C4-2B (cell line): ENCODE measurements at regions not wholly inside any gene's neighbourhood (a gene's known extent, or its start where the extent isn't known, plus 50 kb on each side); places are given as distances from the start of the nearest gene placed in this dataset.

ENCODE experiments used
- H3K27ac ChIP-seq: fragments of 450-650 bp; 2 replicates; pipeline ENCODE4 v1.5.1; 2017
- ZFX ChIP-seq: fragments of 450-650 bp; IDR thresholded peaks from 2 replicates; pipeline ENCODE4 v1.6.1; 2017
- TF ChIP-seq, protein P1 (sequence below): fragments of 450-650 bp; conservative IDR thresholded peaks from 2 replicates; pipeline ENCODE4 v1.5.1; 2017; ENCODE audit warnings: mild to moderate bottlenecking

DNA sequence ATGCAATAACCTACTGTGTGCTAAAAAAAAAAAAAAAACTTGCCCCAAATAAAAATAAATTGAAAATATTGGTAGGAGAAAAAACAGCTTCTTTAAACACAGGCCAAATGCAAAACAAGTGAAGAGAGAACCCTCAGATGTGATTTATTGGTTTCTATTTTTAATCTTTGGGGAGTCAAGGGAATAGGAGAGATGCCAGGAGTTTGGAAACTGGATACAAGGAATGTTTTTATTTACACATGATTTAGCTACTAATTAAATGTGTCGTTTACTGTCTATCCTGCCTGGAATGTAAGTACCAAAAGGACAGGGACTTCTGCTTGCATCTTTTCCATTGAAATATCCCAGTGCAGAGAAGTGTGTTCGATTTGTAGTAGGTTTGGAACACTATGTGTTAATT is 810.7 kb downstream of the MAFB start:
- TF ChIP-seq ZFX = no peak
- TF ChIP-seq, protein P1, sequence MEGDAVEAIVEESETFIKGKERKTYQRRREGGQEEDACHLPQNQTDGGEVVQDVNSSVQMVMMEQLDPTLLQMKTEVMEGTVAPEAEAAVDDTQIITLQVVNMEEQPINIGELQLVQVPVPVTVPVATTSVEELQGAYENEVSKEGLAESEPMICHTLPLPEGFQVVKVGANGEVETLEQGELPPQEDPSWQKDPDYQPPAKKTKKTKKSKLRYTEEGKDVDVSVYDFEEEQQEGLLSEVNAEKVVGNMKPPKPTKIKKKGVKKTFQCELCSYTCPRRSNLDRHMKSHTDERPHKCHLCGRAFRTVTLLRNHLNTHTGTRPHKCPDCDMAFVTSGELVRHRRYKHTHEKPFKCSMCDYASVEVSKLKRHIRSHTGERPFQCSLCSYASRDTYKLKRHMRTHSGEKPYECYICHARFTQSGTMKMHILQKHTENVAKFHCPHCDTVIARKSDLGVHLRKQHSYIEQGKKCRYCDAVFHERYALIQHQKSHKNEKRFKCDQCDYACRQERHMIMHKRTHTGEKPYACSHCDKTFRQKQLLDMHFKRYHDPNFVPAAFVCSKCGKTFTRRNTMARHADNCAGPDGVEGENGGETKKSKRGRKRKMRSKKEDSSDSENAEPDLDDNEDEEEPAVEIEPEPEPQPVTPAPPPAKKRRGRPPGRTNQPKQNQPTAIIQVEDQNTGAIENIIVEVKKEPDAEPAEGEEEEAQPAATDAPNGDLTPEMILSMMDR = no peak
- H3K27ac ChIP-seq = no peak overlapping the region

DNA sequence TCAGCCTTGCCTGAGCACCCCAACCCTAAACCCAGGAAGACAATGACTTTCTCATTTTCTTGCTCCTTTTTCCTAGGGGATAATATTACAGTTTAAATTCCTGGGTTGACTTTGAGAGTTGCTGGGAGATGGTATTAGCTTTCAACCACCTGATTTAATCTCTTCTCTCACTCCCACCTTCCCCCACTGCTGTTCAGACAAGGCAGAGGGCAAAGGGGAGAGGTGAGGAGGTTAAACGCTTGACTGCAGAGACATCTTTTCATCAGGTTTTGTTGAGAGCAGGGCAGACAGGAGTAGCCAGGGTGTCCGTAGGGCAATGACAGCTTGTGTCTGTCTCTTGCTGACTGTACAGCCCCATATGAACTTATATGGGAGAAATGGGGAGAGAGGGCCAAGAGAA is 811.2 kb downstream of the MAFB start:
- TF ChIP-seq, protein P1 = no peak
- no peak for TF ChIP-seq ZFX
- H3K27ac ChIP-seq = no peak overlapping the region

DNA sequence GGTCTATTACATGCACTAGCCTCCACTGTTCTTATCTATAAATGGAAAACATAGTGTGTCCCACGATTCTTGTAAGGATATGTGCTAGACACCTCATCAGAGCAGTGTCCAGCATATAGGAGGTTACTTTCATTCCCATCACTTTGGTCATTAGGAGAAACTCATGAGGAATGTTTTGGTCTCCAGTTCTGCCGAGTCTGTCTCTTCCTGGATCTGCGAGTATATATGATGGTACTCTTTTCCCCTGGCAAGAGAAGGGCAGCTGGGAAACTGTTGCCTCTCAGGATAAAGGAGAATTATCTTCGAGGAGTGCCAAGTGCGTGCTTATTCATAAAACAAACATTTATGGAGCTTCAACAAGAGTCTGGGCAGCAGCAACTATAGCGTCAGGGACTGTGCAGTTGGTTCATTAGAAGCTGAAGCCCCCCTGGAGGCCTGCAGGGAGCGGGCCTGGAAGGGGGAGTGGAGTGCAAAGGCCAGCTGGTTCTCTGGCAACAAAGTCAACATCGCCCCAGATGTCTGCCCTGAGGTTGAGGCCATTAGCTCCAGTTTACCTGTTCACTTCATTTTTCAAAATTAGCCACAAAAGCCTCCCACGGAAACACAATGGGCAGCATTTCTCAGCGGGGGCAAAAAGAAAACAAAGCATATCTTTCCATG is 811.9 kb downstream of the MAFB start:
- no peak for TF ChIP-seq ZFX
- TF ChIP-seq, protein P1 = no peak
- H3K27ac ChIP-seq = no peak overlapping the region

DNA sequence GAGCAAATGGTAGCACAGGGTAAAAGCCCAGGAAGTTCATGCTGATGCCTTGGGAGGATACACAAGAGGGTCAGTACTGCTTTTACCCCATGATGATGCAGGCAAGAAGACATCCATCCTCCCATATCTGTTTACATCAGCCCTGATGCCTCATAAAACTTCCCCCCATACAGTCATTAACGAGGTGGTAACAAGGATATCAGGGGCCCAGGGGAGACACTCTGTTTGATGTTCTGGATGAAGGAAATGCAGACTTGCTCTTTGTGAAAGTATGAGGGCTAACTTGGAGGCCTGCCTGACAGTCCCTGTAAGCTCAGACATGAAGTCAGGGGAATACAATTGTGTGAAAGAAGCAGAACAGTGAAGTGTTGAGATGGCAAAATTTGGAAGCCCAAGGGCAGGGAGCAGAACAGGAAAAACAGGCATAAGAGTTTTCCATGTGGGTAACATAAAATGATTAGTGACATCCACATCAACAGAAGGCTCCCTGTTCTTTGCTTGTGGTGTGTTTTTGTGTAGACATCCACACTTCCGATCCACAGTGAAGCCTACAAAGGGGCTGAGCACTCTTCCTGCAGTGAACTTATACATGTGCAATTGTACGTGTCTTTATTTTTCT is 813.4 kb downstream of the MAFB start:
- TF ChIP-seq, protein P1 = no peak
- TF ChIP-seq ZFX = no peak

DNA sequence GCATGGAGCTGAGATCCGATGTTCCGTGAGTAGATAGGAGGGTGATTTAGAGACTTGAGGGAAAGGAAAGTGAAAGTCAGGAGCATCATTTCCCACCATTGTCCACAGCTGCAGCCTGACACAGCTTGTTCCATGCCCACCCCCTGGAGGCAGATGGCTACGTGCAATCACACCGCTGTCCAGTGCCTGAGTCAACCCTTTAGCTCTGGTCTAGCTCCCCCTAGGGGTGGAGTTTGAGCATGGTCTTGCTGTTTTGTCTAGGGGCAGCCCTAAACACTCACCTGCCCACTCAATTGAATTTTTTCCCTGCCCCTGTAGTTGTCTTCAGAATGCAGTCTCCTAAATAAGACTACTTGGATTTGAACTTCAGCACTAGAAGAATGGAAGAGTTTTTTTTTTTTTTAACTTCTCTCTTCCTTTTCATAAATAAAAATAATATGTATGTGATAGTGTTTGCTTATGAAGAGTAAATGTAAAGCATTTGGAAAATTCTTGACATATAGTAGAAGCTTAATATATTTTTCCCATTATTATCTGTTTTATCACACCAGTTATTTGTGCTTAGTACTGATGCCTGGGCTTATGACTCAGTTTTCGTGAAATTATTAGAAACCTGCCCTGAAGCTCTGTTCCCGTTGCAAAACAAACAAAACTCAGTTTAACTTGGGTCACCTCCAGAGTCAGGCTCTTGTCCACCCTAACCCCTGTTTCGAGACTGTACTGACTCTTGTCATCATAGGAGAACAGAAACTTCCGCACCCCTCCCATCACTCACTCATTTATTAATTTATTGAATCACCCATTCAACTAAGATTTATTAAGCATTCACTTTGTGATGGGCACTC is 814.8 kb downstream of the MAFB start:
- H3K27ac ChIP-seq = no peak overlapping the region
- TF ChIP-seq, protein P1 = peak; percentile 95
- TF ChIP-seq ZFX = no peak

More for the DNA sequence above, 813.4 kb downstream of the MAFB start:
- no peak overlapping the region for H3K27ac ChIP-seq

DNA sequence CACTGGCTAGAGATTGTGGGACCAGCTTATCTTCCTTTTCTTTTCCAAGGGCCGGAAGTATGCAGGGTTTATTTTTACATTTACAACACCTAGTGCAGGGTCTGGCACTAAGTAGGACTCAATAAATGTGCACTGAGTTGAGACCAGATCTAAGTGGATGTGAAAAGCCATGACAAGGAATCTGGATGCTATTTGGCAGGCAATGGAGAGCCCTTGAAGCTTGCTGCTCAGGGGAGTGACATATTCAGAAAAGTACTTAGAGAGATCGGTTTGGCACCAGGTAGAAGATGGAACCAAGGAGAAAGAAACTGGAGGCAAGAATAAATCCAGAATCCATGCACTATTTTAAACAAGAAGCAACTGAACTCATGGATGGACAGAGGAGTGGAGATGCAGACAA is 815.8 kb downstream of the MAFB start:
- no peak overlapping the region for H3K27ac ChIP-seq
- TF ChIP-seq, protein P1 = no peak
- TF ChIP-seq ZFX = no peak

DNA sequence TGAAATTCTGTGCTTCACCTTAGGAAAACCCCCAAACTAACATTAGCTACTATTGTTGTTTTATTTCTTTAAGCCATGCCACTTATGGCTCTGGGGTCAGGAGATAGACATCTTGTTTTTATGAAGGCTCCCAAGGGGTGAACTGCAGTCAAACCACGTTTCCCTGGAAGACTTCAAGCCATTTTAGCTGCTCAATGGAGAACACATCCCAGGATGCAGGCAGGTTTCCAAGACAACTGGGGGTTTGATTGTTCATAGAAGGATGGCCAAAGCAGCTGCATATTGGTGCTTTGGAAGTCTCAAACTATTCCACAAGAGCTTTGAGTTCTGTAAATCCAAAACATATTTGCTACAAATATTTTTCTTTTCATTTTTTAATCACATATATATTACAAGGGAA is 818.0 kb downstream of the MAFB start:
- no peak overlapping the region for H3K27ac ChIP-seq
- TF ChIP-seq, protein P1 = no peak
- TF ChIP-seq ZFX = no peak
